ENCODE measurements at regions not wholly inside any gene's neighbourhood (a gene's known extent, or its start where the extent isn't known, plus 50 kb on each side); places are given as distances from the start of the nearest gene placed in this dataset.

- DNase-seq = no peak
Observed at GRCh38 chr12:66852765-66853164, 173.9 kb upstream of the GRIP1 start.

GRCh38 chr12:66859751-66860440 is 181.0 kb upstream of the GRIP1 start:
- DNase-seq = no peak

- peak; percentile 14 to 72 for DNase-seq
Observed at GRCh38 chr12:66860752-66861750, 182.2 kb upstream of the GRIP1 start.

- no peak for DNase-seq
Observed at GRCh38 chr12:66862356-66862985, 183.6 kb upstream of the GRIP1 start.

- no peak for DNase-seq
Observed at GRCh38 chr12:66863276-66863675, 184.4 kb upstream of the GRIP1 start.

GRCh38 chr12:66877925-66878324 is 199.0 kb upstream of the GRIP1 start:
- no peak for DNase-seq

GRCh38 chr12:66879409-66879808 is 200.5 kb upstream of the GRIP1 start:
- DNase-seq = no peak

- no peak for DNase-seq
Observed at GRCh38 chr12:66881386-66881785, 202.5 kb upstream of the GRIP1 start.

- DNase-seq = no peak
Observed at GRCh38 chr12:66884091-66884490, 205.2 kb upstream of the GRIP1 start.

- DNase-seq = no peak
Observed at GRCh38 chr12:66885115-66885875, 206.4 kb upstream of the GRIP1 start.

GRCh38 chr12:66896797-66897196 is 217.9 kb upstream of the GRIP1 start:
- no peak for DNase-seq

- DNase-seq = no peak
Observed at GRCh38 chr12:66898700-66899469, 220.0 kb upstream of the GRIP1 start.

GRCh38 chr12:66899588-66899987 is 220.7 kb upstream of the GRIP1 start:
- no peak for DNase-seq

- DNase-seq = no peak
Observed at GRCh38 chr12:66900616-66901015, 221.7 kb upstream of the GRIP1 start.

GRCh38 chr12:66901138-66901932 is 222.5 kb upstream of the GRIP1 start:
- peak; percentile 25 to 29 for DNase-seq

GRCh38 chr12:66902020-66902419 is 223.1 kb upstream of the GRIP1 start:
- DNase-seq = no peak

GRCh38 chr12:66903782-66904396 is 225.0 kb upstream of the GRIP1 start:
- DNase-seq = no peak

- DNase-seq = no peak
Observed at GRCh38 chr12:66905201-66905600, 226.3 kb upstream of the GRIP1 start.

- DNase-seq = no peak
Observed at GRCh38 chr12:66910366-66910974, 231.6 kb upstream of the GRIP1 start.

GRCh38 chr12:66915306-66915904 is 236.5 kb upstream of the GRIP1 start:
- no peak for DNase-seq
